ENCODE measurements at regions not wholly inside any gene's neighbourhood (a gene's known extent, or its start where the extent isn't known, plus 50 kb on each side); places are given as distances from the start of the nearest gene placed in this dataset.

DNA sequence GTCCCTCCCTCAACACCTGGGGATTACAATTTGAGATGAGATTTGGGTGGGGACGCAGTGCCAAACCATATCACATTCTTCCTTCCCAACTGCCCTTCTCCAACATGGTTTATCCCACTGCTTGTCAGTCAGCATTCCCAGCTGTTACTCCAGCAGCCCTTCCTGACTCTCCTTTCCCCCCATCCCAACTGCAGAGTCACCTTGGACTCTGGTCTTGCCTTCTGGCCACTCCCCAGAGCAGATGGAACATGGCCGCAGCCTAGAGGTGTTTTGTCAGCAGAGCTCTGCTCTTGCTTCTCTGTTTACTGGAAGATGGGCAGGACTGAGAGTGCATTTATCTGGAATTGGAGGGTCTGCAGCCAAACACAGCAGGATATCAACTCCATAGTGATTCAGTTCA is 51.2 kb upstream of the MEX3C start:
- Mint-ChIP-seq H3K4me1 (no peaks in the 10 kb centered on the region), H3K9me3 (peaks cover 2 to 20% (median 10%) of the 10 kb centered on the region in 7 donors), H3K27ac (no peak overlapping the region), H3K27me3 (ENCODE audit: low read depth in 3 of 3) (peaks cover 0 to 5% (median 4%) of the 10 kb centered on the region in 3 donors), H3K4me3 (no peak overlapping the region), H3K36me3 (no peaks in the 10 kb centered on the region)
- Histone ChIP-seq H3K4me2 (replicated peaks; ENCODE audit: extremely low read depth, low read length, poor library complexity, severe bottlenecking) (no peak overlapping the region), H3K36me3 (replicated peaks in 1 of 2; ENCODE audit: control insufficient read depth in 1 of 2, insufficient read depth in 2 of 2, low read length in 2 of 2) (no peaks in the 10 kb centered on the region), H4K20me1 (ENCODE audit: insufficient read depth, low read length) (no peaks in the 10 kb centered on the region), H2AFZ (ENCODE audit: insufficient read depth, low read depth, low read length, poor library complexity, severe bottlenecking) (no peak overlapping the region), H3K9ac (ENCODE audit: insufficient read depth, low read length, poor library complexity, severe bottlenecking) (no peak overlapping the region), H3K9me3 (replicated peaks in 1 of 2; ENCODE audit: control insufficient read depth in 1 of 2, insufficient read depth in 1 of 2, low read length in 2 of 2) (peaks cover 0 to 3% of the 10 kb centered on the region in 2 donors), H3K4me1 (ENCODE audit: control insufficient read depth in 1 of 2, insufficient read depth in 2 of 2, low read length in 2 of 2) (no peaks in the 10 kb centered on the region), H3K4me3 (replicated peaks in 1 of 3; ENCODE audit: low read depth in 2 of 3, low read length in 3 of 3) (no peak overlapping the region), H3K27me3 (ENCODE audit: control insufficient read depth in 2 of 2, insufficient read depth in 2 of 2, low read length in 2 of 2) (no peaks in the 10 kb centered on the region), H3K79me2 (ENCODE audit: insufficient read depth, low read length) (no peaks in the 10 kb centered on the region), H3K27ac (ENCODE audit: low read depth in 1 of 2, low read length in 2 of 2) (no peak overlapping the region)
- no CpG with 5 or more reads among the region's 2 CpGs for WGBS (ENCODE audit: insufficient coverage)
- DNase-seq = no peak
- TF ChIP-seq, protein P1, sequence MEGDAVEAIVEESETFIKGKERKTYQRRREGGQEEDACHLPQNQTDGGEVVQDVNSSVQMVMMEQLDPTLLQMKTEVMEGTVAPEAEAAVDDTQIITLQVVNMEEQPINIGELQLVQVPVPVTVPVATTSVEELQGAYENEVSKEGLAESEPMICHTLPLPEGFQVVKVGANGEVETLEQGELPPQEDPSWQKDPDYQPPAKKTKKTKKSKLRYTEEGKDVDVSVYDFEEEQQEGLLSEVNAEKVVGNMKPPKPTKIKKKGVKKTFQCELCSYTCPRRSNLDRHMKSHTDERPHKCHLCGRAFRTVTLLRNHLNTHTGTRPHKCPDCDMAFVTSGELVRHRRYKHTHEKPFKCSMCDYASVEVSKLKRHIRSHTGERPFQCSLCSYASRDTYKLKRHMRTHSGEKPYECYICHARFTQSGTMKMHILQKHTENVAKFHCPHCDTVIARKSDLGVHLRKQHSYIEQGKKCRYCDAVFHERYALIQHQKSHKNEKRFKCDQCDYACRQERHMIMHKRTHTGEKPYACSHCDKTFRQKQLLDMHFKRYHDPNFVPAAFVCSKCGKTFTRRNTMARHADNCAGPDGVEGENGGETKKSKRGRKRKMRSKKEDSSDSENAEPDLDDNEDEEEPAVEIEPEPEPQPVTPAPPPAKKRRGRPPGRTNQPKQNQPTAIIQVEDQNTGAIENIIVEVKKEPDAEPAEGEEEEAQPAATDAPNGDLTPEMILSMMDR (IDR thresholded peaks at IDR 0.05) = no peak
- intact Hi-C loops (cut with micrococcal nuclease) = no loop called here

DNA sequence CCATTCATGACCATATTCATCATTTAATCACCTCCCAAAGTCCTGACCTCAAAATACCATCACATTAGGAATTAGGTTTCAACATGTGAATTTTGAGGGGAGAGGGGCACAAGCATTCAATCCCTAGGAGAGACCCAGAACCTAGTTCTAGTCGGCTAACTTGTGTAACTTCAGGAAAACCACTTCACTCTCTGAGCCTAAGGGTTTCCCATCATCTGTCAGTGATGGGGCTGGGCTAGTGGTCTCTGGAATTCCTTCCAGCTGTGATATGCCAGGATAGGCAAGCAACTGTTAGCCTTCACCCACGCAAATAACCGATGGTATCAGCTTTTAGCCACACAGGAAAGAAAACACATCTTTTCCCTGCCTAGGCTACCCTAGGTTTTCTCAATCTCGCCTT is 52.5 kb upstream of the MEX3C start:
- no peaks in the 10 kb centered on the region for H4K20me1 ChIP-seq (ENCODE audit: insufficient read depth, low read length)
- 70% methylated on average over 2 of the region's 4 CpGs for WGBS (ENCODE audit: insufficient coverage)

More for the DNA sequence above, 52.5 kb upstream of the MEX3C start:
- Histone ChIP-seq H3K36me3 (replicated peaks in 1 of 2; ENCODE audit: control insufficient read depth in 1 of 2, insufficient read depth in 2 of 2, low read length in 2 of 2) (no peaks in the 10 kb centered on the region), H3K9ac (ENCODE audit: insufficient read depth, low read length, poor library complexity, severe bottlenecking) (no peak overlapping the region), H3K27me3 (ENCODE audit: control insufficient read depth in 2 of 2, insufficient read depth in 2 of 2, low read length in 2 of 2) (no peaks in the 10 kb centered on the region), H2AFZ (ENCODE audit: insufficient read depth, low read depth, low read length, poor library complexity, severe bottlenecking) (no peak overlapping the region), H3K4me2 (replicated peaks; ENCODE audit: extremely low read depth, low read length, poor library complexity, severe bottlenecking) (no peak overlapping the region), H3K27ac (ENCODE audit: low read depth in 1 of 2, low read length in 2 of 2) (no peak overlapping the region), H3K9me3 (replicated peaks in 1 of 2; ENCODE audit: control insufficient read depth in 1 of 2, insufficient read depth in 1 of 2, low read length in 2 of 2) (peaks cover 0 to 3% of the 10 kb centered on the region in 2 donors), H3K4me1 (ENCODE audit: control insufficient read depth in 1 of 2, insufficient read depth in 2 of 2, low read length in 2 of 2) (no peaks in the 10 kb centered on the region), H3K79me2 (ENCODE audit: insufficient read depth, low read length) (no peaks in the 10 kb centered on the region), H3K4me3 (replicated peaks in 1 of 3; ENCODE audit: low read depth in 2 of 3, low read length in 3 of 3) (no peak overlapping the region)
- no peak overlapping the region for H3K4me3 Mint-ChIP-seq
- no peaks in the 10 kb centered on the region for H3K4me1 Mint-ChIP-seq
- intact Hi-C loops (cut with micrococcal nuclease) = no loop called here
- no peaks in the 10 kb centered on the region for H3K36me3 Mint-ChIP-seq
- H3K9me3 Mint-ChIP-seq = peaks cover 2 to 17% (median 10%) of the 10 kb centered on the region in 7 donors
- H3K27ac Mint-ChIP-seq = no peak overlapping the region
- TF ChIP-seq, protein P1 (IDR thresholded peaks at IDR 0.05) = no peak
- H3K27me3 Mint-ChIP-seq (ENCODE audit: low read depth in 3 of 3) = peaks cover 2 to 6% (median 5%) of the 10 kb centered on the region in 3 donors
- DNase-seq = no peak

Measured in CD14-positive monocyte (primary cell).